Trophoblast cell (in vitro differentiated cells and primary cell): ENCODE measurements at regions not wholly inside any gene's neighbourhood (a gene's known extent, or its start where the extent isn't known, plus 50 kb on each side); places are given as distances from the start of the nearest gene placed in this dataset.

Experiments
- DNase-seq, 2 donors: peaks; one replicate each; pipeline ENCODE4 v3.0.0-alpha.2; 2016
- H2AFZ ChIP-seq: 2 replicates; pipeline ENCODE4 v1.6.1; 2013; ENCODE audit warnings: low read length, moderate library complexity, mild to moderate bottlenecking; ENCODE audit not compliant: insufficient read depth, poor library complexity
- H2AK5ac ChIP-seq: 2 replicates; pipeline ENCODE4 v1.6.1; 2013; ENCODE audit warnings: mild to moderate bottlenecking, low read length
- H2BK120ac ChIP-seq: 2 replicates; pipeline ENCODE4 v1.6.1; 2013; ENCODE audit warnings: low read length, mild to moderate bottlenecking, moderate library complexity; ENCODE audit not compliant: insufficient read depth, poor library complexity
- H2BK12ac ChIP-seq: 2 replicates; pipeline ENCODE4 v1.6.1; 2013; ENCODE audit warnings: mild to moderate bottlenecking, low read length, moderate library complexity
- H2BK5ac ChIP-seq: 2 replicates; pipeline ENCODE4 v1.6.1; 2013; ENCODE audit warnings: low read length, low read depth, moderate library complexity, mild to moderate bottlenecking; ENCODE audit not compliant: poor library complexity
- H3K14ac ChIP-seq: 2 replicates; pipeline ENCODE4 v1.6.1; 2013; ENCODE audit warnings: mild to moderate bottlenecking, low read length
- H3K18ac ChIP-seq: 2 replicates; pipeline ENCODE4 v1.6.1; 2013; ENCODE audit warnings: mild to moderate bottlenecking, low read length
- H3K23ac ChIP-seq: 2 replicates; pipeline ENCODE4 v1.6.1; 2013; ENCODE audit warnings: low read length
- H3K27ac ChIP-seq: 2 replicates; pipeline ENCODE4 v1.5.1; 2013; ENCODE audit warnings: low read depth, mild to moderate bottlenecking, inconsistent platforms, low read length, moderate library complexity
- H3K27me3 ChIP-seq: 2 replicates; pipeline ENCODE4 v1.6.1; 2013; ENCODE audit warnings: inconsistent platforms, mild to moderate bottlenecking, low read length, moderate library complexity; ENCODE audit not compliant: insufficient read depth
- H3K36me3 ChIP-seq, 2 experiments: 1 replicate in 1 of 2; 2 replicates in 1 of 2; pipeline ENCODE4 v1.6.1; 2013; ENCODE audit warnings: low read length in 2 of 2, mild to moderate bottlenecking in 2 of 2, moderate library complexity in 1 of 2; ENCODE audit not compliant: insufficient read depth in 2 of 2, control insufficient read depth in 1 of 2
- H3K4ac ChIP-seq: 2 replicates; pipeline ENCODE4 v1.6.1; 2013; ENCODE audit warnings: low read depth, mild to moderate bottlenecking, low read length, moderate library complexity
- H3K4me1 ChIP-seq, 2 experiments: 1 replicate in 1 of 2; 2 replicates in 1 of 2; pipeline ENCODE4 v1.6.1; 2013; ENCODE audit warnings: low read length in 2 of 2, mild to moderate bottlenecking in 2 of 2, moderate library complexity in 1 of 2; ENCODE audit not compliant: insufficient read depth in 2 of 2, control insufficient read depth in 1 of 2
- H3K4me2 ChIP-seq: 2 replicates; pipeline ENCODE4 v1.6.1; 2013; ENCODE audit warnings: inconsistent platforms, mild to moderate bottlenecking, low read length, moderate library complexity
- H3K4me3 ChIP-seq: 2 replicates; pipeline ENCODE4 v1.5.1; 2013; ENCODE audit warnings: mild to moderate bottlenecking, low read depth, low read length, inconsistent platforms
- H3K79me1 ChIP-seq: one replicate; pipeline ENCODE4 v1.6.1; 2013; ENCODE audit warnings: low read length
- H3K79me2 ChIP-seq: 2 replicates; pipeline ENCODE4 v1.6.1; 2013; ENCODE audit warnings: low read length, mild to moderate bottlenecking; ENCODE audit not compliant: control insufficient read depth, insufficient read depth, poor library complexity
- H3K9ac ChIP-seq: 2 replicates; pipeline ENCODE4 v1.6.1; 2013; ENCODE audit warnings: mild to moderate bottlenecking, low read length
- H3K9me3 ChIP-seq: 2 replicates; pipeline ENCODE4 v1.6.1; 2013; ENCODE audit warnings: low read depth, mild to moderate bottlenecking, control low read depth, inconsistent platforms, low read length; ENCODE audit not compliant: insufficient read depth
- H4K12ac ChIP-seq: 2 replicates; pipeline ENCODE4 v1.6.1; 2013; ENCODE audit warnings: low read depth, mild to moderate bottlenecking, low read length, moderate library complexity
- H4K8ac ChIP-seq: 2 replicates; pipeline ENCODE4 v1.6.1; 2013; ENCODE audit warnings: low read depth, mild to moderate bottlenecking, low read length, moderate library complexity
- H4K91ac ChIP-seq: one replicate; pipeline ENCODE4 v1.6.1; 2013; ENCODE audit warnings: low read depth, mild to moderate bottlenecking, low read length, moderate library complexity
- WGBS: extraction: QIAGEN DNeasy Blood & Tissue Kit; methylation state at CpG from one replicate; pipeline ENCODE4 v1.1.7; 2013; ENCODE audit warnings: missing lambda C conversion rate; ENCODE audit not compliant: insufficient read length, insufficient coverage; ENCODE audit errors: extremely low coverage; 5-methylcytosine and 5-hydroxymethylcytosine counted together

DNA sequence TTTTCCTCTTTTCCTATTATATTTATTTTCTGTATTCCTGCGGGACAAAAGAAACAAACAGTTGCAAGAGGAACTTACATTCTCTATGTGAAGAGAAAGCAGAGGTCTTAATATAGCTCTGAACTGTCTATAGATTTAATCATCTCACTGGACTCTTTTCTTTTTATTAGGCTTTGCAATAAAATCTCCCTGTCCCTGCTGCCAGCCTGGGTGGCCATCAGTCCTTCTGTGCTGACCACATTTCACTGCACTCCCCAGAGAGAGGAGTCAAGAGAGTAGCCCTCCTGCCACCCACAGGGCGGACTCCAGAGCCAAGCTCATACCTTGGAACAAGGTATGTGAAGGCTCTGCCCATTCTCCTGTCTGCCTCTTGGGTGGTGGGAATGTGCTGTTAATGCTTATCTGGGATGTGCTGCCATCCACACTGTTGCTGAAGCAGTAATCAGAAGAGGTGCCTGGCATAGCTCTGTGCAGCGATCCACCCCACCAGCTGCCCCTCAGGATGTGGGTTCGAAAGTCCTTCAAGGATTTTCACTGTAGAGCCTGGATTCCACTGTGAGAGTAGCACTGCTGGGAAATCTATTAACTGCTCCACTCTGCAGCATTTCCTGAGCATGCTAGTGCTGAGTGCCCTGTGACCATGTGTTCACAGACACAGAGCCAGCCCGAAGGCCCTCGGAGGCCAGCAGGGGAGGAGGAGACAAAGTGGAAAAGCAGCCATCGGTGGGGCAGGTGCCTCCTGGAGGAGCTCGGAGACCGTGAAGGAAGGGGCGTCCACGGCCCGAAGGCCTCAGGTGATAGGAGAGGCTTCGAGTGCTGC is 334.6 kb downstream of the MED10 start:
- Histone ChIP-seq H2BK120ac (no peak overlapping the region), H3K9ac (no peak overlapping the region), H3K79me2 (no peaks in the 10 kb centered on the region), H3K4me3 (no peak overlapping the region), H2BK12ac (no peak overlapping the region), H3K23ac (no peak overlapping the region), H2AK5ac (no peak overlapping the region), H2AFZ (no peak overlapping the region), H3K27ac (no peak overlapping the region), H3K14ac (no peak overlapping the region), H3K27me3 (no peaks in the 10 kb centered on the region), H4K91ac (no peak overlapping the region), H3K4me1 (no peaks in the 10 kb centered on the region), H3K36me3 (no peaks in the 10 kb centered on the region), H3K79me1 (no peaks in the 10 kb centered on the region), H4K12ac (no peak overlapping the region), H3K9me3 (no peaks in the 10 kb centered on the region), H3K18ac (no peak overlapping the region), H4K8ac (no peak overlapping the region), H3K4ac (no peak overlapping the region), H3K4me2 (no peak overlapping the region), H2BK5ac (no peak overlapping the region)
- no CpG with 5 or more reads among the region's 13 CpGs for WGBS
- DNase-seq, result no peak

DNA sequence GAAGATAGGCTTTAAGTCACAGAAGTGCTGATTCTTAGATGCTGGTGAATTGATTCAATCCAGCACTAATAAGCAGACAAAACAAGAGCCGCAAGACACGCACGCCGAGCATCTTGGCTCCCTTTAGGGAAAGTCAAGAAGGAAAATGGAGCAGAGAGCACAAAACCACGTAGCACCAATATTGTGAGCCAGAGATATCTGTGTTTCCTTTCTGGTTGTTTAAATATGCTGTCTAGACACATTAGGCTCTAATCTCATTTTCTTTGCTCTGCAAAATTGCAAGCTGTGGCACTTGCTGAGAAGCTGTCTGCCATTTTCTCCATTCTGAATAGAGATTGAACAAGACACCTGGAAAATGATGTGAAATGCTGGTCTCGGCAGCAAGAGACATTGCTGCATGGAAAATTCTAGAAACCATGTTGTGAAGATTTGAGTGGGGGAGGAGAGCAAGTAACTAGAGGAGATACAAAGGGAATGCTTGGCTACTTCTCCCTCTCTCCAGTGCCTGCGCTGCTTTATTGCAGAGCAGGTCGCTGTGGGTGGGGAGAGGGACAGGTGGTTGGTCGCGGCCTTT is 336.3 kb downstream of the MED10 start:
- DNase-seq, result no peak

DNA sequence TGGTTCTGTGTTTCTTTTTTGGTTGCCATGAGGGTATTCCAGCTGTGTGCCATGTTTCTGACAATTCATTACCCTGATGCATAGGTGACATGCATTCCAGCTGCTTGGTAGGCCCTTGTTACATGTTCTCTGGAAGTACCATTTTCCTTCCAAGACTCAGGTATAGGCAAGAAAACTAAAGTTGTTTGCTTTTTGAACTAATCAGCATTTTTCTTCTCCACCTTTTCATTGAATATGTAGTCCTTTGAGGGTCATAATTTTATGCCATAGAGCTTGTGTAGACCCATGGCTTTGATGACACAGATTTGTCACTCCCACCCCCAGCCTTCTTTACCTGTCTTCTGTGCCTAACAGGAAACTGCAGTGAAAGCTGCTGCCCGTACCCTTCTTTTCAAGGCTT is 339.2 kb downstream of the MED10 start:
- H3K14ac ChIP-seq, result no peak overlapping the region
- H2BK5ac ChIP-seq, result no peak overlapping the region
- no peak overlapping the region for H3K27ac ChIP-seq
- no peaks in the 10 kb centered on the region for H3K79me2 ChIP-seq
- no peak for DNase-seq
- no peak overlapping the region for H2AFZ ChIP-seq
- H3K36me3 ChIP-seq, result no peaks in the 10 kb centered on the region
- H4K91ac ChIP-seq, result no peak overlapping the region
- no peak overlapping the region for H3K18ac ChIP-seq
- H2BK120ac ChIP-seq, result no peak overlapping the region
- no peak overlapping the region for H2AK5ac ChIP-seq
- H3K23ac ChIP-seq, result no peak overlapping the region
- no peak overlapping the region for H4K12ac ChIP-seq
- no peak overlapping the region for H3K4me2 ChIP-seq
- no peaks in the 10 kb centered on the region for H3K79me1 ChIP-seq
- no peak overlapping the region for H3K4me3 ChIP-seq
- WGBS, result no CpG with 5 or more reads among the region's 1 CpG
- H3K4ac ChIP-seq, result no peak overlapping the region
- H3K27me3 ChIP-seq, result no peaks in the 10 kb centered on the region
- no peak overlapping the region for H3K9ac ChIP-seq
- no peak overlapping the region for H2BK12ac ChIP-seq
- H4K8ac ChIP-seq, result no peak overlapping the region
- no peaks in the 10 kb centered on the region for H3K4me1 ChIP-seq
- no peaks in the 10 kb centered on the region for H3K9me3 ChIP-seq

More for the DNA sequence above, 336.3 kb downstream of the MED10 start:
- Histone ChIP-seq H2BK120ac (no peak overlapping the region), H3K27me3 (no peaks in the 10 kb centered on the region), H3K27ac (no peak overlapping the region), H2AFZ (no peak overlapping the region), H2AK5ac (no peak overlapping the region), H2BK5ac (no peak overlapping the region), H2BK12ac (no peak overlapping the region), H4K8ac (no peak overlapping the region), H3K36me3 (no peaks in the 10 kb centered on the region), H3K4me1 (no peaks in the 10 kb centered on the region), H3K14ac (no peak overlapping the region), H3K79me1 (no peaks in the 10 kb centered on the region), H3K4me3 (no peak overlapping the region), H3K23ac (no peak overlapping the region), H3K79me2 (no peaks in the 10 kb centered on the region), H3K18ac (no peak overlapping the region), H3K4ac (no peak overlapping the region), H4K12ac (no peak overlapping the region), H3K9me3 (no peaks in the 10 kb centered on the region), H3K4me2 (no peak overlapping the region), H3K9ac (no peak overlapping the region), H4K91ac (no peak overlapping the region)
- no CpG with 5 or more reads among the region's 10 CpGs for WGBS

DNA sequence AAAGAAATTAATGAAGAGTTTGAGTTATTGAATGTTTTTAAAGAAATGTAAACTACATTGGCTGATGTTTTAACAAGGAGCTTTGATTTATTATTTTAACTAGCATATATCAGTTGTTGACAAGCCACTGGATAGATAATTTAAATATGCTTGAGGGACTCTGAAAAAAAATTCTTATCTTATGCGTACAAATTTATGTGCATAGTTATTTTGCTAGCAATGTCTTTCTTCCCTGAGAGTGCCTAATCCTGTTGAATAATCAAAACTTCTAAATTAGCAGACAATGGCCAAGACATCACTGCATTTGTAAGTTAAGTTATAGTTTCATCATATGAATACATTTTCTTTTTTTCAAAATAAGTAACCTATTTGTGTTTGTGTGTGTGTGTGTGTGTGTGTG is 342.3 kb downstream of the MED10 start:
- H3K4me2 ChIP-seq, result no peak overlapping the region
- H3K27me3 ChIP-seq, result no peaks in the 10 kb centered on the region
- no peak overlapping the region for H3K4ac ChIP-seq
- H3K4me3 ChIP-seq, result no peak overlapping the region
- H3K9ac ChIP-seq, result no peak overlapping the region
- no peak overlapping the region for H4K8ac ChIP-seq
- H3K79me2 ChIP-seq, result no peaks in the 10 kb centered on the region
- H3K27ac ChIP-seq, result no peak overlapping the region
- WGBS, result no CpG with 5 or more reads among the region's 1 CpG
- H4K91ac ChIP-seq, result no peak overlapping the region
- H3K23ac ChIP-seq, result no peak overlapping the region
- no peak overlapping the region for H2BK120ac ChIP-seq
- no peak overlapping the region for H2BK12ac ChIP-seq
- H3K9me3 ChIP-seq, result peaks cover 1% of the 10 kb centered on the region
- H2AK5ac ChIP-seq, result no peak overlapping the region
- H3K36me3 ChIP-seq, result no peaks in the 10 kb centered on the region
- H3K14ac ChIP-seq, result no peak overlapping the region
- no peak overlapping the region for H2AFZ ChIP-seq
- H4K12ac ChIP-seq, result no peak overlapping the region
- DNase-seq, result no peak
- no peak overlapping the region for H3K18ac ChIP-seq
- H2BK5ac ChIP-seq, result no peak overlapping the region
- H3K79me1 ChIP-seq, result no peaks in the 10 kb centered on the region
- no peaks in the 10 kb centered on the region for H3K4me1 ChIP-seq
